Mucosa of rectum (tissue), 2 donors: ENCODE measurements at regions not wholly inside any gene's neighbourhood (a gene's known extent, or its start where the extent isn't known, plus 50 kb on each side); places are given as distances from the start of the nearest gene placed in this dataset.

Experiments
- H3K27ac ChIP-seq, 2 donors: one replicate each; pipeline ENCODE4 v1.7.0; 2013; ENCODE audit warnings: inconsistent platforms in 2 of 2, low read depth in 2 of 2, low read length in 2 of 2
- H3K27me3 ChIP-seq, 2 donors: one replicate each; pipeline ENCODE4 v1.7.0; 2013; ENCODE audit warnings: low read length in 2 of 2; ENCODE audit not compliant: control insufficient read depth in 2 of 2, insufficient read depth in 2 of 2
- H3K36me3 ChIP-seq, 2 donors: one replicate each; pipeline ENCODE4 v1.7.0; 2013; ENCODE audit warnings: low read length in 2 of 2; ENCODE audit not compliant: control insufficient read depth in 2 of 2, insufficient read depth in 2 of 2
- H3K4me1 ChIP-seq, 2 donors: one replicate each; pipeline ENCODE4 v1.7.0; 2013; ENCODE audit warnings: low read length in 2 of 2, mild to moderate bottlenecking in 1 of 2; ENCODE audit not compliant: control insufficient read depth in 2 of 2, insufficient read depth in 2 of 2
- H3K4me3 ChIP-seq, 2 donors: one replicate each; pipeline ENCODE4 v1.7.0; 2013; ENCODE audit warnings: low read length in 2 of 2
- H3K9ac ChIP-seq, 2 donors: one replicate each; pipeline ENCODE4 v1.7.0; 2013; ENCODE audit warnings: low read length in 2 of 2, low read depth in 1 of 2, mild to moderate bottlenecking in 1 of 2
- H3K9me3 ChIP-seq, 2 donors: one replicate each; pipeline ENCODE4 v1.7.0; 2013; ENCODE audit warnings: low read length in 2 of 2; ENCODE audit not compliant: control insufficient read depth in 2 of 2
- donor health status: healthy.
- donor health status: Normal muscosa, but diverticular disease.

GRCh38 chr12:115348301-115348700, 664.3 kb upstream of the TBX3 start:
- Histone ChIP-seq H3K36me3 (no peaks in the 10 kb centered on the region), H3K4me3 (no peak overlapping the region), H3K9ac (no peak overlapping the region), H3K9me3 (no peaks in the 10 kb centered on the region), H3K27me3 (no peaks in the 10 kb centered on the region), H3K4me1 (no peaks in the 10 kb centered on the region), H3K27ac (no peak overlapping the region)

- Histone ChIP-seq H3K36me3 (no peaks in the 10 kb centered on the region), H3K27me3 (no peaks in the 10 kb centered on the region), H3K27ac (no peak overlapping the region), H3K9me3 (no peaks in the 10 kb centered on the region), H3K9ac (no peak overlapping the region), H3K4me3 (no peak overlapping the region), H3K4me1 (no peaks in the 10 kb centered on the region)
These were observed 659.6 kb upstream of the TBX3 start for GRCh38 chr12:115343601-115344000.

GRCh38 chr12:115343008-115343407, 659.0 kb upstream of the TBX3 start:
- no peak overlapping the region for H3K9ac ChIP-seq
- no peaks in the 10 kb centered on the region for H3K36me3 ChIP-seq
- H3K4me3 ChIP-seq: no peak overlapping the region
- H3K27ac ChIP-seq: no peak overlapping the region
- no peaks in the 10 kb centered on the region for H3K9me3 ChIP-seq
- H3K4me1 ChIP-seq: no peaks in the 10 kb centered on the region
- H3K27me3 ChIP-seq: no peaks in the 10 kb centered on the region

GRCh38 chr12:115341442-115341841, 657.5 kb upstream of the TBX3 start:
- Histone ChIP-seq H3K4me1 (no peaks in the 10 kb centered on the region), H3K9ac (no peak overlapping the region), H3K36me3 (no peaks in the 10 kb centered on the region), H3K27me3 (no peaks in the 10 kb centered on the region), H3K4me3 (no peak overlapping the region), H3K27ac (peak overlapping the region in 1 of 2 donors; percentile 57), H3K9me3 (no peaks in the 10 kb centered on the region)

GRCh38 chr12:115338566-115339294, 654.8 kb upstream of the TBX3 start:
- H3K4me3 ChIP-seq: no peak overlapping the region
- no peak overlapping the region for H3K9ac ChIP-seq
- H3K4me1 ChIP-seq: peaks cover 0 to 4% of the 10 kb centered on the region in 2 donors
- no peak overlapping the region for H3K27ac ChIP-seq
- H3K9me3 ChIP-seq: no peaks in the 10 kb centered on the region
- peaks cover 0 to 4% of the 10 kb centered on the region in 2 donors for H3K27me3 ChIP-seq
- H3K36me3 ChIP-seq: no peaks in the 10 kb centered on the region

GRCh38 chr12:115337693-115338543, 653.9 kb upstream of the TBX3 start:
- Histone ChIP-seq H3K4me3 (no peak overlapping the region), H3K9me3 (no peaks in the 10 kb centered on the region), H3K4me1 (peaks cover 0 to 4% of the 10 kb centered on the region in 2 donors), H3K27ac (peak overlapping the region; percentile 13 to 38), H3K9ac (no peak overlapping the region), H3K27me3 (peaks cover 0 to 4% of the 10 kb centered on the region in 2 donors), H3K36me3 (no peaks in the 10 kb centered on the region)

GRCh38 chr12:115336506-115336905, 652.5 kb upstream of the TBX3 start:
- Histone ChIP-seq H3K4me3 (no peak overlapping the region), H3K27me3 (peaks cover 0 to 4% of the 10 kb centered on the region in 2 donors), H3K4me1 (peaks cover 0 to 4% of the 10 kb centered on the region in 2 donors), H3K36me3 (no peaks in the 10 kb centered on the region), H3K9me3 (no peaks in the 10 kb centered on the region), H3K27ac (no peak overlapping the region), H3K9ac (no peak overlapping the region)

GRCh38 chr12:115335594-115335993, 651.6 kb upstream of the TBX3 start:
- Histone ChIP-seq H3K36me3 (no peaks in the 10 kb centered on the region), H3K9ac (no peak overlapping the region), H3K4me3 (no peak overlapping the region), H3K4me1 (peaks cover 0 to 4% of the 10 kb centered on the region in 2 donors), H3K27ac (no peak overlapping the region), H3K27me3 (peaks cover 0 to 4% of the 10 kb centered on the region in 2 donors), H3K9me3 (no peaks in the 10 kb centered on the region)

- Histone ChIP-seq H3K36me3 (no peaks in the 10 kb centered on the region), H3K27ac (no peak overlapping the region), H3K9me3 (no peaks in the 10 kb centered on the region), H3K4me3 (no peak overlapping the region), H3K4me1 (peaks cover 0 to 4% of the 10 kb centered on the region in 2 donors), H3K9ac (no peak overlapping the region), H3K27me3 (peaks cover 0 to 4% of the 10 kb centered on the region in 2 donors)
These were observed 651.1 kb upstream of the TBX3 start for GRCh38 chr12:115335048-115335447.

- Histone ChIP-seq H3K36me3 (no peaks in the 10 kb centered on the region), H3K27ac (no peak overlapping the region), H3K27me3 (peaks cover 0 to 4% of the 10 kb centered on the region in 2 donors), H3K4me3 (no peak overlapping the region), H3K4me1 (peaks cover 0 to 4% of the 10 kb centered on the region in 2 donors), H3K9me3 (no peaks in the 10 kb centered on the region), H3K9ac (no peak overlapping the region)
These were observed 649.0 kb upstream of the TBX3 start for GRCh38 chr12:115332945-115333344.
